Osteocyte (in vitro differentiated cells): ENCODE measurements at regions not wholly inside any gene's neighbourhood (a gene's known extent, or its start where the extent isn't known, plus 50 kb on each side); places are given as distances from the start of the nearest gene placed in this dataset.

Source experiments
- DNase-seq: peaks from one replicate; pipeline ENCODE4 v3.0.0; 2021; ENCODE audit warnings: mixed read lengths; ENCODE audit not compliant: unreplicated experiment; ENCODE audit errors: extremely low spot score
- H3K27ac Mint-ChIP-seq: one replicate; pipeline ENCODE4 v1.8.0; 2021; ENCODE audit warnings: mild to moderate bottlenecking, mixed read lengths; ENCODE audit not compliant: unreplicated experiment
- H3K27me3 Mint-ChIP-seq: one replicate; pipeline ENCODE4 v1.8.0; 2021; ENCODE audit warnings: mixed read lengths; ENCODE audit not compliant: unreplicated experiment
- H3K36me3 Mint-ChIP-seq: one replicate; pipeline ENCODE4 v1.8.0; 2021; ENCODE audit warnings: mixed read lengths; ENCODE audit not compliant: unreplicated experiment
- H3K4me1 Mint-ChIP-seq: one replicate; pipeline ENCODE4 v1.8.0; 2021; ENCODE audit warnings: mixed read lengths; ENCODE audit not compliant: unreplicated experiment
- H3K4me3 Mint-ChIP-seq: one replicate; pipeline ENCODE4 v1.8.0; 2021; ENCODE audit warnings: mild to moderate bottlenecking, moderate library complexity, mixed read lengths; ENCODE audit not compliant: unreplicated experiment
- H3K9me3 Mint-ChIP-seq: one replicate; pipeline ENCODE4 v1.8.0; 2021; ENCODE audit warnings: mixed read lengths; ENCODE audit not compliant: unreplicated experiment
- TF ChIP-seq, protein P1 (sequence below): fragments of 200-600 bp; sonication (generic); IDR thresholded peaks from 2 replicates; pipeline ENCODE4 v1.5.0; 2021; ENCODE audit warnings: antibody characterized with exemption, mild to moderate bottlenecking, moderate library complexity

DNA sequence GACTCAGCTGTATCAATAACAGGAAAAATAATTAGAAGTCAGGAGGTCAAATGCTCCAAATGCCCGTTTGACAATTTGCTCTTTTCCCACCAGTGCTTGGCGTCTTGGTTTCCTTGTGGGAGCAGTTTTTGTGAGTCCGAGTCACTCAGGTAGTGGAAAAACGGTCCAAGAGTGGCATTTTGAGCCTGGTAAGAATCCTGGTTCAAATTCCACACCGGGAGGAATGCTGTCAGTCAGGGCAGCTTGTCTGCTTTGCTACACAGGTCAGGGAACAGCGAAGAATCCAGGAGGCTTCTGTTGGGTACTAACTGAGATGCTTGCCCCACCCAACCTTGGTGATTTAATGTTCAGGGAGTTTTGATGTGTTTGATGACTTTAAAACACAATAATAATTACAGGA, 209.5 kb downstream of the HERPUD2 start:
- H3K27me3 Mint-ChIP-seq = peaks cover 17% of the 10 kb centered on the region
- H3K4me3 Mint-ChIP-seq = no peak overlapping the region
- H3K36me3 Mint-ChIP-seq = no peaks in the 10 kb centered on the region
- H3K4me1 Mint-ChIP-seq = peaks cover 6% of the 10 kb centered on the region
- DNase-seq = peak; percentile 40
- no peaks in the 10 kb centered on the region for H3K9me3 Mint-ChIP-seq
- H3K27ac Mint-ChIP-seq = no peak overlapping the region
- TF ChIP-seq, protein P1, sequence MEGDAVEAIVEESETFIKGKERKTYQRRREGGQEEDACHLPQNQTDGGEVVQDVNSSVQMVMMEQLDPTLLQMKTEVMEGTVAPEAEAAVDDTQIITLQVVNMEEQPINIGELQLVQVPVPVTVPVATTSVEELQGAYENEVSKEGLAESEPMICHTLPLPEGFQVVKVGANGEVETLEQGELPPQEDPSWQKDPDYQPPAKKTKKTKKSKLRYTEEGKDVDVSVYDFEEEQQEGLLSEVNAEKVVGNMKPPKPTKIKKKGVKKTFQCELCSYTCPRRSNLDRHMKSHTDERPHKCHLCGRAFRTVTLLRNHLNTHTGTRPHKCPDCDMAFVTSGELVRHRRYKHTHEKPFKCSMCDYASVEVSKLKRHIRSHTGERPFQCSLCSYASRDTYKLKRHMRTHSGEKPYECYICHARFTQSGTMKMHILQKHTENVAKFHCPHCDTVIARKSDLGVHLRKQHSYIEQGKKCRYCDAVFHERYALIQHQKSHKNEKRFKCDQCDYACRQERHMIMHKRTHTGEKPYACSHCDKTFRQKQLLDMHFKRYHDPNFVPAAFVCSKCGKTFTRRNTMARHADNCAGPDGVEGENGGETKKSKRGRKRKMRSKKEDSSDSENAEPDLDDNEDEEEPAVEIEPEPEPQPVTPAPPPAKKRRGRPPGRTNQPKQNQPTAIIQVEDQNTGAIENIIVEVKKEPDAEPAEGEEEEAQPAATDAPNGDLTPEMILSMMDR = no peak

- TF ChIP-seq, protein P1 = no peak
- Mint-ChIP-seq H3K36me3 (no peaks in the 10 kb centered on the region), H3K9me3 (no peaks in the 10 kb centered on the region), H3K4me1 (peaks cover 6% of the 10 kb centered on the region), H3K27me3 (peaks cover 17% of the 10 kb centered on the region), H3K27ac (no peak overlapping the region), H3K4me3 (no peak overlapping the region)
- peak; percentile 25 for DNase-seq
Observed at GRCh38 chr7:35483568-35483967, 211.4 kb downstream of the HERPUD2 start.

DNA sequence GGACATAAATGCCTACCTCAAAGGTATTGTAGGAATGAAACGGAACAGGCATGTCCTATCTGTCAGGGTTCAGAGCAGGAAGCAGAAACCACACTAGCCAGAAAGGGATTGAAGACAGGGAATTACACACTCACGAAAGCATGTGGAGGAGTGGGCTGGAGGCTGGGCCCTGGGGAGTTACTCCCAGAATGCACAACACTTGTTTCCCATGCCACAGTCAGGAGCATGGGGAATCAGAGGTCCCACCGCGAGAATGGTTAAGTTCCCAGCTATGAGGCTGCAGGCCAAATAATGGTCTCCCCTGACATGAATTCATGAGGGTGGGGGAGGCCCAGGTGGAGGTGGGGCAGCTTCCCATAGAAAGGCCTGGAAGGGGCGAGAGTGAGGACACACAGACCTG, 212.7 kb downstream of the HERPUD2 start:
- Mint-ChIP-seq H3K4me3 (no peak overlapping the region), H3K27me3 (peaks cover 21% of the 10 kb centered on the region), H3K9me3 (peaks cover 7% of the 10 kb centered on the region), H3K4me1 (peaks cover 6% of the 10 kb centered on the region), H3K36me3 (no peaks in the 10 kb centered on the region), H3K27ac (no peak overlapping the region)
- peak; percentile 72 for DNase-seq
- TF ChIP-seq, protein P1 = no peak

GRCh38 chr7:35480806-35481205, 214.1 kb downstream of the HERPUD2 start:
- TF ChIP-seq, protein P1 = no peak
- peaks cover 6% of the 10 kb centered on the region for H3K4me1 Mint-ChIP-seq
- peaks cover 7% of the 10 kb centered on the region for H3K9me3 Mint-ChIP-seq
- H3K36me3 Mint-ChIP-seq = no peaks in the 10 kb centered on the region
- DNase-seq = peak; percentile 8
- H3K27ac Mint-ChIP-seq = no peak overlapping the region
- no peak overlapping the region for H3K4me3 Mint-ChIP-seq
- peaks cover 29% of the 10 kb centered on the region for H3K27me3 Mint-ChIP-seq

DNA sequence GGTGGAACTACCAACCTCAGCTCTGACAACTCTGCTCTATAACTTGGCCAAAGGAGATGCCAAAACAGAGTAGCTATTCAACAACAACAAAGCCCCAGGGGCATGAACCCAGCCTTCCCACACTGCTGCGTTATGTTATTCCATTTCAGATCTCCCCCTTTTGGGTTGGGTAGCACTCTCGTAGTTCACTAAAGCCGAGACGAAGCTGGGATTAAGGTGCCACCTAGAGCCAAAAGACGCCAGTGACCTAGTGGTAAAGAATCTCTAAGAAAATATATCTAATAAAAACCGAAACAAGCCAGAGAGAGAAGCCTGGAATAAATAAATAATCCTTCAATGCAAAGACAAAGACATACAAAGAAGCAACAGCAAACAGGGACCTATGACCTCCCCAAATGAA, 217.3 kb downstream of the HERPUD2 start:
- Mint-ChIP-seq H3K4me1 (no peaks in the 10 kb centered on the region), H3K36me3 (no peaks in the 10 kb centered on the region), H3K4me3 (no peak overlapping the region), H3K9me3 (peaks cover 7% of the 10 kb centered on the region), H3K27me3 (peaks cover 23% of the 10 kb centered on the region), H3K27ac (no peak overlapping the region)
- peak; percentile 17 for DNase-seq
- TF ChIP-seq, protein P1 = no peak
